ENCODE measurements at regions not wholly inside any gene's neighbourhood (a gene's known extent, or its start where the extent isn't known, plus 50 kb on each side); places are given as distances from the start of the nearest gene placed in this dataset.

DNA sequence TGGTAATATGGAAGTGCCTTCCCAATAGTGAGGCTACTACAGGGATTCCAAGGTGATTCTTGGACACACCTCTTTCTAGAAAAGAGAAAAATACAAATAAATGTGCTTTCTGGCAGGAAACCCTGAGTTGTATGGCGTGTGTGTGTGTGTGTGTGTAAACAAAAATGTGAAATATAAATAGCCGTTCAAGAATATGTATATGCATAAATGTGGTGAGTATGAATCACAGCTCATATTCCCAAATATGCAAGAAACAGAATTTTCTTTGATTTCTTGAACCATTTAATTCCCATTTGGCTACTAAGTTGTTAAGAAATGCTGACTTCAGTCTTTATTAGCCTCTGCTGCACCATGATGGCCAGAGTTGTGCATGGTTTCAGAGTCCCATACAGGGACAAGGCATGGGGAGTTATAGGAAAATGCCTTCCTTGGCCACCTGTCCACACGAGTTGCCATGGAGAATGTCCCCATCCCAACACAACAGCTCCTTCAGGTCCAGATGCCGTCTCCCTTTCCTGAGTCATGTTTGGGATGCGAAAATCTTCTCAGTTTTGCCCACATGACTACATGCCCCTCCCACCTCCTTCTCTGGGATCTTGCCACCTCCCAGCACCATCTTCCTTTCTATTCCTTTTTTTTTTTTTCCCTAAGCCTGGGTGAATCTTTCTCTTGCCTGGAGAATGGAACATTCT, 312.4 kb upstream of the ECI2 start:
- TF ChIP-seq, protein P1, sequence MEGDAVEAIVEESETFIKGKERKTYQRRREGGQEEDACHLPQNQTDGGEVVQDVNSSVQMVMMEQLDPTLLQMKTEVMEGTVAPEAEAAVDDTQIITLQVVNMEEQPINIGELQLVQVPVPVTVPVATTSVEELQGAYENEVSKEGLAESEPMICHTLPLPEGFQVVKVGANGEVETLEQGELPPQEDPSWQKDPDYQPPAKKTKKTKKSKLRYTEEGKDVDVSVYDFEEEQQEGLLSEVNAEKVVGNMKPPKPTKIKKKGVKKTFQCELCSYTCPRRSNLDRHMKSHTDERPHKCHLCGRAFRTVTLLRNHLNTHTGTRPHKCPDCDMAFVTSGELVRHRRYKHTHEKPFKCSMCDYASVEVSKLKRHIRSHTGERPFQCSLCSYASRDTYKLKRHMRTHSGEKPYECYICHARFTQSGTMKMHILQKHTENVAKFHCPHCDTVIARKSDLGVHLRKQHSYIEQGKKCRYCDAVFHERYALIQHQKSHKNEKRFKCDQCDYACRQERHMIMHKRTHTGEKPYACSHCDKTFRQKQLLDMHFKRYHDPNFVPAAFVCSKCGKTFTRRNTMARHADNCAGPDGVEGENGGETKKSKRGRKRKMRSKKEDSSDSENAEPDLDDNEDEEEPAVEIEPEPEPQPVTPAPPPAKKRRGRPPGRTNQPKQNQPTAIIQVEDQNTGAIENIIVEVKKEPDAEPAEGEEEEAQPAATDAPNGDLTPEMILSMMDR (IDR thresholded peaks at IDR 0.05; ENCODE audit: control extremely low read depth, extremely low read depth, low read depth, missing control alignments) = no peak
- ChIA-PET CTCF (no interaction called here), POLR2A (no interaction called here)
- no peak for DNase-seq (ENCODE audit: extremely low spot score)

DNA sequence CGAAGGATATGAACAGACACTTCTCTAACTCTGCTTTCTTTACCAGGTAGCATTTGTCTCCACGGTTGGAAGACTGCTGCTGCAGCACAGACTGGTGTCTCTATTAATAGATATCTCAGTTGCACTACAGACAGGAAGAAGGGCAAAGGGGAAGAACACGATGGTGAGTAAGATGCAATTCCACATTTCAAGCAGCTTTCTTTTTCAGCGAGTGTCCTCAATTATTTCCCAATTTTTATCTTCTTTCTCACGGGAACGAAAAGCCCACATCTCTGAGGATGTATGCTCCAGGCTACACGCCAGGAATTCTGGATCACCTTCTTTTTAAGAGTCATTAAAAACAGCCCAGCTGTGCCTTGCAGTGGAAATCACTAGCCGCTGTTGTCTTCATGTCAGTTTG, 311.6 kb upstream of the ECI2 start:
- CTCF ChIA-PET = no interaction called here
- TF ChIP-seq, protein P1 (IDR thresholded peaks at IDR 0.05; ENCODE audit: control extremely low read depth, extremely low read depth, low read depth, missing control alignments) = no peak
- POLR2A ChIA-PET = no interaction called here
- DNase-seq (ENCODE audit: extremely low spot score) = no peak

DNA sequence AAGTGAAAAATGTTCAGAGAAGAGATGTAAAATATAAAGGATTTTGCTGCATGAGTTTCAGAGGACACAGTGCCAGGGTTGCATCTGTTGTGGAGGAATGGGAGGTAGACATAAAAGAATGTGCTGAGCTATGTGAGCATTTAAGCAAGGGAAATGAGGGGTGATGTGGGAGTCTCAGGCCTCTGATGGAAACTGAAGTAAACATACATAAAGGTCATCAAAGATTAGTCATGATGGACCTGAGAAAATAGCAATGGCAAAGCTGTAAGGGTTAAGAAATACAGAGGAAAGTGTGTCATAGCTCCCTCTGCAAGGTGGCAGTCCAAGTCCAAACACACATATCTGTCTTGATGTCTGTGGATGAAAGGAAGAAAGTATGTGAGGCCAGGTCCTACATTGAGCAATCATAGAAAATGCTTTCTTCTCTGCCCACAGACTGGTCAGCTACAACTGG, 306.6 kb upstream of the ECI2 start:
- CTCF ChIA-PET = interaction anchor here (0.7 kb wide), 1 partner anchor 463 kb away, joined by 3 read pairs; no protein-coding TSS in a partner anchor
- no peak for DNase-seq (ENCODE audit: extremely low spot score)
- POLR2A ChIA-PET = no interaction called here
- TF ChIP-seq, protein P1 (IDR thresholded peaks at IDR 0.05; ENCODE audit: control extremely low read depth, extremely low read depth, low read depth, missing control alignments) = no peak

GRCh38 chr6:4439159-4439558, 303.8 kb upstream of the ECI2 start:
- POLR2A ChIA-PET = no interaction called here
- TF ChIP-seq, protein P1 (IDR thresholded peaks at IDR 0.05; ENCODE audit: control extremely low read depth, extremely low read depth, low read depth, missing control alignments) = no peak
- CTCF ChIA-PET = no interaction called here
- no peak for DNase-seq (ENCODE audit: extremely low spot score)

GRCh38 chr6:4437342-4437741, 302.0 kb upstream of the ECI2 start:
- TF ChIP-seq, protein P1 (IDR thresholded peaks at IDR 0.05; ENCODE audit: control extremely low read depth, extremely low read depth, low read depth, missing control alignments) = no peak
- POLR2A ChIA-PET = no interaction called here
- CTCF ChIA-PET = interaction anchor here (2.3 kb wide), 1 partner anchor 9 kb away, joined by 5 read pairs; no protein-coding TSS in a partner anchor
- DNase-seq (ENCODE audit: extremely low spot score) = no peak

- ChIA-PET CTCF (interaction anchor here (0.7 to 2.3 kb wide), 2 partner anchors 10 to 16 kb away, joined by 3 to 5 read pairs; no protein-coding TSS in a partner anchor), POLR2A (no interaction called here)
- TF ChIP-seq, protein P1 (IDR thresholded peaks at IDR 0.05; ENCODE audit: control extremely low read depth, extremely low read depth, low read depth, missing control alignments) = no peak
- DNase-seq (ENCODE audit: extremely low spot score) = no peak
Observed at GRCh38 chr6:4435981-4436445, 300.6 kb upstream of the ECI2 start.

All from GM10248 (cell line).